PC-3 (cell line): ENCODE measurements at regions not wholly inside any gene's neighbourhood (a gene's known extent, or its start where the extent isn't known, plus 50 kb on each side); places are given as distances from the start of the nearest gene placed in this dataset.

Experiments used
- CTCF ChIP-seq: fragments of 300-600 bp; sonication (generic); conservative IDR thresholded peaks from 2 replicates; pipeline ENCODE4 v1.5.1; 2017; ENCODE audit warnings: antibody characterized with exemption, low read depth, mild to moderate bottlenecking, low read length
- EZH2 ChIP-seq: fragments of 300-600 bp; sonication (generic); IDR thresholded peaks from one replicate; pipeline ENCODE4 v1.6.1; 2017; ENCODE audit warnings: antibody characterized with exemption, mild to moderate bottlenecking, low read length; ENCODE audit not compliant: unreplicated experiment

GRCh38 chr18:75694292-75694691, 266.8 kb upstream of the SMIM21 start:
- no peak for TF ChIP-seq CTCF
- no peak for TF ChIP-seq EZH2
